Activated CD8-positive, alpha-beta memory T cell treated with anti-CD3 and anti-CD28 coated beads, Interleukin-2, amount 50 U/mL, for 1 hour (primary cell): ENCODE measurements at regions not wholly inside any gene's neighbourhood (a gene's known extent, or its start where the extent isn't known, plus 50 kb on each side); places are given as distances from the start of the nearest gene placed in this dataset.

Experiments used
- DNase-seq: peaks from one replicate; pipeline ENCODE4 v3.0.0-alpha.2; 2020; ENCODE audit errors: extremely low read depth

DNA sequence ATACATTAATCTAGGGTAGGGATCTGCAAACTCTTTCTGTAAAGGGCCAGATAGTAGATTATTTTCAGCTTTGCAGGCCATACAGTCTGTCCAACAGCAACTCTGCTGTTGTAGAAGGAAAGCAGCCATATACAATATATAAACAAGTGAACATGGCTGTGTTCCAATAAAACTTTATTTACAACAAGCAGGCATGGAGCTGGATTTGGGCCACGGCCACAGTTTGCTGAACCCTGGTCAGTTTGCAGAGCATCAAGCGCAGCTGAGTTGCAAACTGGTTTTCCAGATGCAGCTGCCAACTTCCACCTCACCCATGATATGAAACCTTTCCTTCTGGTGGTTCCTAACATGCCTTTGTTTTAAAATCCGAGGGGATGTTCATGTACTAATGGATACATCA is 310.4 kb upstream of the NFE2L3 start:
- DNase-seq: no peak

DNA sequence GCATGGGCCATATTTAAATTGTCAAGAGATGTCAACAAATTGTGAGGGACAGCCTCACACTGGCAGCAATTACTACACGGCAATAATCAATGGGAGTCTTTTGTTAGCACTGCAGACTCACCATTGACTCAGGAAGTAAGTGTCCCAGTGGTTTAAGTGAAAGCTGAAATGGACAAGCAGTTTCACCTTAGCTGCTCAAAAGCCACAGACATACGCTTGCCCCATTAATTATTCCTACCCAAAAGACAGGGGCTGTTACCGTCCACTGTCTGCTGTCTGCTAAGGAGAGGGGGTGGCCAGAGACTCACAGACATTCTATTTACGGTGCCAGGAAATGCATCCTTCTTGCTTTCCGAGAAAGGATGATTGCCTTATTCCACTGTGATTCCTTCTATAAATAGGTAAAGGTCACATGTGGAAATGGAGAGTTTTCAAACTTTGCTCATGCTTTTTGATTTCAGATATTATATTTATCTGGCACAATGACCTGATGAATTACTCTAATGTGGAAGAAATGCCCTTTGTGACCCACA is 309.7 kb upstream of the NFE2L3 start:
- no peak for DNase-seq

DNA sequence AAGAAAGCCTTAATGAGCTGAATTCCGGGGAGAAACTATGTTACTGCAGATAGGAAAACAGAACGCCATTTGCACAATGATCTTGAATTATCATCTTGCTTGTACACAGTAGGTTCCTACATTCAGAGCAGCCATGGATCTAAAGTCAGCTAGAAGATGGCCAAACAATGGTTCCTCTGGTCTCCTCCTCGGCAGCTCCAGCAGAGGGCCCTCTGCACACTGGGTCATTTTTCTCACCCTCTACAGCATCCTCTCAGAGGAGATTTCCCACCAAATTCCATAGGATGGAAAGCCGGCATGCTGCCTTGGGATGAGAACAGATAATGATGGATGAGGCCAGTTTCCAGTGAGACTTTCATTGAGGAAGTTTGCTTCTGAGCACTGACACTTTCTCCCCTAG is 308.5 kb upstream of the NFE2L3 start:
- no peak for DNase-seq

DNA sequence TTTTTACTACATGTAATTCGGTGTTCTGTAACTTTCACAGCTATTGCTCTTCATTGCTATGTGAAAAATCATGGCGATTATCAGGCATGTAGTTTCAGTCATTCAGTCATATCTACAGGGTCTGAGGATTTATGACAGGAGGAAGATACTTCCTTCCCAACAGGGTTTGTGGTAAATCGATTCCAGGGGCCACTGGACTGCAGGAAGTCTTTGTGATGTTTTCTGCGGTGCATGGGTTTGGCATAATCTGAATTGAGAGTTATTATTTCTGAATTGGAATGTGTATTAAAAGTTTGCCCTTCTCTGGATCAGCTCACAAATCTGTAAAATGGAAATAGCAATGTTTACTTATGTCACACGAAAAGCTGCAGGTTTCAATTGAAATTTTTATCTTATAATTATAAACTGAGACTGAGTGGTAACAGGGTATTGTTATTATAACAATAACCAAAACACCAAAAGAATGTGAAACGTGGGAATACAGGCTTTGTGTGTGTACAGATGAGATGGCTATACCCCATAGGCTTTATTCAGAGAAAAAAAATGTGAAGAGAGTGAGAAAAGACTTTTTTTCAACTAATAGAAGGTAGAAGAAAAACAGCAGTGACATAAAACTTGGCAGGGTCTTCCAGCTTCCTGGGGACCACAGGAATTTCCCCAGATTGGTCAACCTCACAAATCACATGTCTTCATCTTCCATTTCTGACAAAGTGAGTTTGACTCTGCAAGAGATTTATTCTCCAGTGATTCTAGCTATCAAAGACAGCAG is 307.7 kb upstream of the NFE2L3 start:
- no peak for DNase-seq

DNA sequence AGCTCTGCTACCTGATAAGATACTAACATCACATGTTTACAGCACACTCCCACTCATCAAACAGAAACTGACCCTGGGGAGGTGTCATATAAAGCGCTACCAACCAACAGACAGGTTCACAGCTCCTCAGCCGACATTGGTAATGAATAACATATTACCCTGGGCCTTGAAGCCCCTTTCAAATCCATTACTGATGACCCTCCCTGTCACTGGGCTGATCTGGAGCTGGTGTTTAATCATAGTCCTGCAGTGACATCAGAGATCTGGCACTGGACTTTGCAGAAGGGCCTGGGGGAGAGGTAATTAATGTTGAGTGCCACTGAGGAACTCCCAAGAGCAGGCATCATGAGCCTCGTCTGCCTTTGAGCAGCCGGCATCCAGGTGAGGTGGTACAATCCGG is 306.5 kb upstream of the NFE2L3 start:
- no peak for DNase-seq

DNA sequence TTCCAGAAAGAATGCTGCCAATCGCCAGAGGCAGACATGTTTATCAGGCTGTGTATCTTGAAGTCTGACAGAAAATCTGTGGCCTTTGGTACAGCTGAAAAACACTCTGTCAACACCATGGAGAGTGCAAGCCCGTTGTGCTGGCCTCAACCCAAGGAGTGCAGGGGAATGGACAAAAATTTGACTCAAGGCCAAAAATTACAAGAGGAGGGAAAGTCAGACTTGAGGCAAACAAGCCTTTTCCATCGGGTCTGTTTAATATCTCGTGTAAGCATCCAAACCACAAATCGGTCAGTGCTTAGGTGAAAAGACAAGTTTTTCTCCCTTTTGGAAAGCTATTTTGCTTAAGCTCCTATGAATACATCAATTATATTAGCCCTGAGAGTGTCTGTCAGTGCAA is 305.3 kb upstream of the NFE2L3 start:
- no peak for DNase-seq

DNA sequence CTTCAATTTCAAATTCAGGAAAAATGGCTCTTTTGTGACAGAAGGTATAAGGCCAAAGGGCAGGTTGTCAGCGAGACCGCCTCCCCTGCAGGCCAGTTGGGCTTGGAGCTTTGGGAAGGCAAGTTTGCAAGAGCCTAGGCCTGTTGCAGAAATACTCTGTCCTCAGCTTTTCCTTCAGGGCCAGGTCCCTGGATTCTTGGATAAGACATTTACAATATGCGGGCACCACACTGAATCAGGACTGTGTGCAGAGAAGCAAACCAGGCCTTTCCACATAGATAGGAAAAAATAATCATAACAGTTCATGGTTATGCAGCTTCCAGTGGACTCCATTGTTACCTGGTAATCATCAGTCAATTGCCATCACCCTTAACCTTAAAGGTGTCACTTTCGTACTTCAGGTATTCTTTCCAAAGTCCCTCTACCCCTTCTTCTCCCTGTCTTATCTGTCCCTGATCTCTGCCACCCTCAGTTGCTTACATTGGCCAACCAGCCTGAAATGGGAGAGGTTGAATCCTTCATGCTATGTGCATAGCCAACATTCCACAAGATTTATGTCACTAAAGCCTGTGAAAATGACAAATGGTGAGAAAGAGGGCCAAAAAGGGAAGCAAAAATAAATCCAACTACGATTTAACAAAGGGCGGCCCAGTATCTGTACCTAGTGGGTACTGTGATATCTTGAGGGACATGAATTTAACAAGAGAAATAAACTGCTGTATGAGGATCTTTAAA is 304.5 kb upstream of the NFE2L3 start:
- DNase-seq: no peak

DNA sequence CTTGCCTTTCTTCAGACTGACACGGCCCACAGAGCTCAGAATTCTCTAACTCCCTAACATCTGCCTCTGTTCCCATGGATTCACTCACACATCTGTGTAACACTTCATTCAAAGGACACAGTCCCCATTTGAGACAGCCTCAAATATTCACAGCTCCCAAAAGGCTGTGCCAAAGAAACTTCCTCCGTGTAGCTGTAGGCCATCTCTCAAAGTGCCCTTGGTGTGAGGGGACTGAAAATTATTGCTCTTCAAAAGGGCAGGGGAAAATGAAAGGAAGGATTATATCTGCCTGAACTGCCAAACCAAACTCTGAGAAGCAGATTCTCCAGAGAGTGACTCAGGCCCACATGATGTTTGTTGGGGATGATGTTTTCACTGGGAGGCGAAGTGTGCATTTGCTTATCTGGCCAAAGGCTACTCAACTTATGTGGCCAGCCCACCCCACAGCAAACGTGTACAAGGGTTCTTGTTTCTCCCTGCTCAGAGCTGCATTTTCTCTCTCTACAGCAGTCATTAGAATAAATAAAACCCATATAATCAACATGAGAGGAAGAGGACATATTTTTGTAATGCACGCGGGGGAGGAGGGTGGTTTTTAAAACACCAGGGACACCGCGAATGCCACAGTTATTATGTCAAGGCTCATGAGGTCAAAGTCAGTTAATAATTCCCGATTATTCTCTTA is 302.4 kb upstream of the NFE2L3 start:
- DNase-seq: no peak

DNA sequence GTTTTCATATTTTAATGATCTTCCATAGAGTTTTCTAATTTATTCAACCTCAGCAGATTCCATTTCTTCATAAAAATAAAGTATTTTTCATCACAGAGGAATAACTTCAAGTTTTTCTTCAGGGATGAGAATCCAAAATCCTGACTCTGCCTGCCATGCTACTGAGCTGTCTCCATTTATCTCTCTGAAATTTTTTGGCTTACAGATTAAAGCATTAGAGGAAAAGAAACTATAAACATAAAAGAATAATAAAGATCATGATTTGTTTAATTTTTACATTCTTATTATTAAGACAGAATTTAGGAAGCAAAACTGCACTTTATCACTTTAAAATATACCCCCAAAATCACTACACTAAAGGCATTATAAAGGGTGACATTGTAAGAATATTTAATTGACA is 301.8 kb upstream of the NFE2L3 start:
- DNase-seq: no peak

DNA sequence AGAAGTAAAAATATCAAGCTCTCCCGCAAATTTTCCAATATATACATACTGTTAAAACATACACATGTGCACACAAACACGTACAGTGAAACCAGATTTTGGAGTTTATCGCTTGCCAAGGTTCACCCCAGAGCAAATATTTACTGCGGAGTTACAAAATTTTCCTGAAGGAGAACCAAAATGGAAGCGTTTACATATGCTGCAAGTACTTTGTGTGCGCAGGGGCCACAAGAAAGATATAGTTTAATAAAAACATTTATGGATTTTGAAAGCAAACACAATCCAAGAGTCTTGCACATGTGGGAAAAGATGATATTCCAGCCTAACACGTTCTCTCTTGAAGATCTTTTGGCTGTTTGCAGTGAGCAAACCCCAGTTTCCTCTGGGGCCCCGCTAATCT is 301.3 kb upstream of the NFE2L3 start:
- DNase-seq: no peak

DNA sequence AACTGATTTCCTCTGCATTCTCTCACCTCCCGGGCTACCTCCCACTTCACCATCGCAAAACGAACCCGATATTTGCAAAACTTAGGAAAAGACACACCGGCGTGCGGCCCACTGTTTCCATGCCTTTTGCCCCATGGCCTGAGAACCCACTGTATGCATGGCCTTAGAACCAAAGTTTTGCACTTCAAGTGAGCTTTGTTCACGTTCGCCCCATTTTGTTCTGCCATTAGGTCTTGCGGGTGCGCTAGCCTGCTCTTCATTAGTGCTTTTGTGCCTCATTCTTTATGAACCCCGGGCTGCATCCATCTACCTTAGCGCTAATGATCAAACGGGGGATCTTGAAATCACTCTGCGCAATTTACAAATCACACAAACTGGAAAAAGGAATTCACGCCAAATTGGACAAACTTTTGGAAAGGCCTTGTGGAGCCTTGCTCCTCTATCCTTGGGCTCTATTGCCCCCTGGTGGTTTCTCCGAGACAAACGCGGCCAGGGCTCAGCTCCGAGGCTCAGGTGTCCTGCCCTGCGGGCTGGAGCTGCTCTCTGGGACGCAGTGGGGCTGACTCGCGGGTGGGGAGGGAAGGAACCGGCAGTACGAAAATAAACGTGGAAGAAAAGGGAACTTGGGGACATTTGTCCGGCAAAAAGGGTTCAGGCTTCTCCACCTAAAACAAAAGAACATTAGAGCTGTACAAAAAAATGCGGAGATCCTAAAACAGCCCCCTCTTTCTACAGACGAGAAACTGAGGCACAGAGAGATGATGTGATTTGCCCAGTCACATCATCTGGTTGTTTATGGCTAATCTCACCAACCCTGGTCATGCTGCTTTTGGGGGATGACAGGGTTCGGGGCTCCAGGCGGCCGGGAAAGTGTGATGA is 300.4 kb upstream of the NFE2L3 start:
- no peak for DNase-seq

DNA sequence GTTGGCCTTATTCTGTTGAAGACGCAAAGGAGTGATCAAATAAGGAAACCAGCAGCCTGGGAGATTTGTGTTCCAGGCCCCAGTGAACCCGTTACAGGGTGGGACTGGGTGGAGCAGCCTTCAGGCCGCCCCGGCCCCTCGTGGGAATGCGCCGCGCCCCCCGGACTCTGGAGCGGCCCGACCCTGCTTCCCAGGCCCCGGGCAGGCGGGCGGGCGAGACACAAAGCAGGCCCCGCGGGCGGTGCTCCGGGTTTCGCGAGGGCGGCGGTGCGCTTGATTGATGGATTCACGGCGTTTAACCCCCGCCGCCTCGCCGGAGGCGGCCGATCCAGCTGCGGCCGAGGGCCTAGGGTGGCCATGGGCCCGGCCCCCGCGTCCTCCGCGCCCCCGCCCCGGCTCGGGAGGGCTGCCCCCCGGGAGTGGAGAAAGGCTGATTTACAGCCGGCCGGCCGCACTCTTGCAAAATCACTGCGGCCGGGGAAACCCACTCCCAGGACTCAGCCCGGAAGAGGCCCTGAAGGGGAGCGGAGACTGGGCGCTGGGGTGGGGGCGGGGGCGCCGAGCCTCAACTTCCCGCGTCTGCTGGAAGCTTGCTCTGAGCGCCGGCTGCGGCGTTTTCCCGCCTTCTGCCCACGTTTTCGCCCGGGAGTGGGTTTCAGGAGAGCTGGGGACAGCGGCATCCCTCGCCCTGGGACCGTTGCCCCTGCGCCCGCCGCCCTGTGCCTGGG is 299.6 kb upstream of the NFE2L3 start:
- no peak for DNase-seq

DNA sequence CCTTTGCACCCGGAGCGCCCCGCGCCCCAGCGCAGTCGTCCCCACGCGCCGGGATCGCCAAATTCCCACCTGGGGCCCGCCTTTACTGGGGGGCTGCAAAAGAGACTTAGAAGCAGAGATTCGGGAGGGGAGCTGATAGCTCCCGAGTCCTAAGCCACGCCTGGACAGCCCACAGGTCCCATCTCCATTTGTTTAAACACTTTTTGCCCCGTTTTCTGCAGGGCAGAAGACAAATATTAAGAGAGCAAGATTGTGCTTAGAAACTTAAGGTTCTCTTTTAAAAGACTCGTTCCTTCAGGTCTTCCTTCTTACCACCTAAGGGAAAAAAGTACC is 299.1 kb upstream of the NFE2L3 start:
- no peak for DNase-seq

DNA sequence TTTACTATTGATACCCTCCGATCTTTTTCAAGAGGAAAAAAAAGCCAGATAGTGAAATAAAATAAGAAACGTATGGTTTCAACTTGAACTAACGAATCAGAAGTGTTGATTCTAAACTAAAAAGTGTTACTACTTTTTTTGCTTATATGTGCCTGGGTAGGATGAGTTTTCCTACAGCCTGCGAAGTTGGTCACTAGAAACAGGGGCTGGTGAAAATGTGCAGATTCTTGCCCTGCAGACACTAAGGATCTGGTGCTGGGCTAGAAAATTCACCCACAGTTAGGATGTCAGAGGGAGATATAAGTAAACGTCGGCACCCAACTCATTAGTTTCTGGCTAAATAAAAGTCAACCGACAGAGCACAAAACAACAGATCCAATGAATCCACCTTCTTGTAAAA is 298.7 kb upstream of the NFE2L3 start:
- DNase-seq: no peak

DNA sequence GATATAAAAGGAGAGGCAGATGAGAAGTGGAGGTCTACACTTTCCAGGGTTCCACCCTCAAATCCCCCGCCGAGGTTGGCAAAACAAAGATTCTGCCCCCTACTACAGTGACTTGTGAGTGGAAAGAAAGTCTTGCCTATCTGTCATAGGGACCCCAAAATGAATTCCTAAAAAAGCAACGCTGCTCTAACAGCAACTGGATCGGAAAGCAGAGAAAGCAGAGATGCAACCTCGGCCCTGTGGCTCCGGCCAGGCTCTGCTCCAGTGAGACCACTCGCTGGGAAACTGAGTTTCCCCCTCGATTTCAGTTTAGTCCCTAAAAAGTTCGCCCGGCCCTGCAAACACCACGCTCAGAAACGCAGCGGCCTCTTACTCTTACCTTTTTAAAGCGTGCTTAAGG is 297.9 kb upstream of the NFE2L3 start:
- DNase-seq: no peak

DNA sequence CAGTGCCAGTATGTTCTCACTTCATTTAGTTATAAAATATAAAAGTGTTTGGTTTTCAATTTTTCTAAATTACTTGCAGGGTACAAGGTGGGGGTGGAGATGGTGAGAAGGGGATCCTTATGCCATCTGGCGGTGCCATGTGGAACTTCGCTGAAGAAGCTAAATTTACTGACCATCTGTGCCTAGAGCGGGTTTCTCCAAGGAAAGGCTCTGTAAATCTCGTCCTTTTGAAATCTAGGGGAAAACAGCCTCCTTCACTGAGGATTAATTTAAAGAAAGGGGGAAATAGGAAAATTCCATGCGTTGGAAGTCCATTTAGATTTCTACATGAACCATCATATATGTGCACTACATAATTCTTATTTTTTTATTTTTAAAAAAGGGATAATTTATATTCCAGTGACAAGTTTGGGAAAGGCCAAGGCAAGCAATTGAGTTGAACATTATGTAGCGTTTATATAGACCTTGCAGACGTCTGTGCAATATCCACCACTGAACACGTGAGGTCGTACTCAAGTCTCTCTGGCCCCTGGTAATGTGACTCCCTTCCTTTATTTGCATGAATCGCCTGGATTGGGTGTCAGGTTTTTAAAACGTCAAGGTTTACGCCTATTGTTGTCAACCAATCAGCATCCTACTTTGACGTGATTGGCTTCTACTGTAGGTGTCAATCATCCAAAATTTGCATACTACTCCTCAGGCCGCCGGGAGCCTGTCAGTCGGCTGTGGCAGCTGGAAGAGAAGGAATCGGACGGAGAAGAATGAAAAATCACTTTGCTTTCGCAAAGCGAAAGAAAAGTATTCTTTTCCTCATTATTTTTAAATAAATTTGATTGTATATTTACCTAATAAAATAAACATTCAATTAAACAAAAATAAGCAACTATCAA is 297.1 kb upstream of the NFE2L3 start:
- DNase-seq: no peak

DNA sequence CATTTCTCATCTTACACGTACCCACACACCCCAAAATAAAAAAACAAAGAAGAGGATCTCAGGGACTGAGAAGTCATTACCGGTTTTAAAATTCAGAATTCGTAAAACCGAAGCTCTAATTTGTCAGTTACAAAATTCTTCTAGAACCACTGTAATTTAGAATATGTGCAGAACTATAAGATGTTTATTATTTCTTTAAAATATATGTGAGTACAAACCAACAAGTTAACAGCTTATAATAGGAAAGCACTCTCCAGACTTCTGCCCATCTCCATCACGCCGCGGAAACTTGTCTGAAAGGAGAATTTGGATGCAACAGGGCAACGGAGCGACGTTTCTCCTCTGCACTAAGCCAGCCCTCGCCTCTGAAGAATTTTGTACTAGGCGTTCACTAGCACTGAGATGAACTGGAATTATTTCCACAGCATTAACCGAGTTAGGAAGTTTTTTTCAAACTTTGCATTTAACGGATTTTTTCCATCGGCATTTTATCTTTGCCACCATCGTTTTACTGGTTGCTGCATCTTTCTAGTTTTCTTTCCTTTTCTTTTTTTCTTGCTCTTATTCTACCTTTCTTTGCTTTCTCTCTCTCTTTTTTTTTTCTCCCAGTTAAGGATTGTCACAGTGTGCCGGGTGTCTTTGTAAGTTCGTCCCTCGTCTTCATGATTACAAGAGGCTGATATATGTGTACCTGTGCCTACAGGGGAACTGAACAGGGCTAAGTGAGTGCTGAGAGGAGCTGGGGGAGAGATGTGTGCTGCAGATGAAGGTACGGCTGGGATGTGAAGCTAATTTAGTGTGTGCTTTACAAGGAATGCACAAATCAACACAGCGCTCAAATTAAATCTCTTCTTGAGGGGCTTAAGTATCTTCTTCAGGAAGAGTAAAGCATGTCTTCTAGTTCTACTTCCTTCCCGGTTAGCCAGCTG is 295.9 kb upstream of the NFE2L3 start:
- no peak for DNase-seq

DNA sequence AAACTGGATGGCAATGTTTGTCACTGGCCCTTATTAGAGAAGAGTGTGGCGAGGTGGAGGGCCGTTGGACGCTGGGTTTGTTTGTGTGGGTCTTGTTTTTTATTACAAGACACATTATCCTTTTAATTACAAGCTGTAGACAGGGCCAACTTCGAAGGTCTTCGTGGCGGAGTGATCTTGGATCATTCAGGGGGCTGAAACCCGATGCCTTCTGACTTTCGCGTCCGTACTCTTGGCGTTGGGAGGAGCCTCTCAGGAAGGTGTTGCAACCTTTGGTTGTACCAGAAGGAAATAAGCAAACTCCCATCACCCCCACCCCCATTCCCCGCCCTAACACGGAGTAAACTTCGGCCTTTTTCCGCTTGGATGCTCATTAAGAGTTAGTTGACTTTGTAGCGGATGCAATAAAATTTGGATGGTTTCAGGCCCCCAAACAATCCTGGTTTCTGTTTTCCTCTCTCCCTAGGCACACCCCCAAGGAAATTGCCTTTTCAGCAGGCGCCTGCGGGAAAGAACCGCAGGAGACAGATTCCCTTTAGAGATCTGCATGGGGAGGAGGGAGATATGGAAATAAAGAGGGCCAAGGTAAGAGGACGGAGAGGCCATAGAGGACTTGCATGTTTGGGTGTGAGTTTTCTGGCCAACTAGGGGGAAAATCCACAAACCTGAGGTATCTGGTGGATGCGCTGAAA is 294.5 kb upstream of the NFE2L3 start:
- no peak for DNase-seq

DNA sequence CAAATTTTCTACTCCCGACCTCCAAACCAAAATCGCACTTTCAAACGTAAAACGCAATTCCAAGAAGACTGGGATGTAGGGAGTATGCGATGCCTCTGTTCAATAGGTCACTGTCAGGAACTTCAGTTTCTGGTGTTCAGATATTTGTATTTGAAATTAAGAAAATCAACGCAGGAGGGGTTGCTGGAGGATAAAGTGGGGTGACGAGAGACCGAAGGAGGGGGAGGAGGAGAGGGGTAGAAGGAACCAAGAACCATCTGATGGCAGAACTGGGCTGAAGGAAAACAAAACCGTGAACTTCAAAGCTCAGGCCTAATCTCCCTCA is 293.8 kb upstream of the NFE2L3 start:
- no peak for DNase-seq
